ENCODE measurements at regions not wholly inside any gene's neighbourhood (a gene's known extent, or its start where the extent isn't known, plus 50 kb on each side); places are given as distances from the start of the nearest gene placed in this dataset.
"Not testable (repeated sequence)": the region's sequence is repeated elsewhere in the genome, so short reads cannot be mapped to it uniquely, and the experiment has no call there.

DNA sequence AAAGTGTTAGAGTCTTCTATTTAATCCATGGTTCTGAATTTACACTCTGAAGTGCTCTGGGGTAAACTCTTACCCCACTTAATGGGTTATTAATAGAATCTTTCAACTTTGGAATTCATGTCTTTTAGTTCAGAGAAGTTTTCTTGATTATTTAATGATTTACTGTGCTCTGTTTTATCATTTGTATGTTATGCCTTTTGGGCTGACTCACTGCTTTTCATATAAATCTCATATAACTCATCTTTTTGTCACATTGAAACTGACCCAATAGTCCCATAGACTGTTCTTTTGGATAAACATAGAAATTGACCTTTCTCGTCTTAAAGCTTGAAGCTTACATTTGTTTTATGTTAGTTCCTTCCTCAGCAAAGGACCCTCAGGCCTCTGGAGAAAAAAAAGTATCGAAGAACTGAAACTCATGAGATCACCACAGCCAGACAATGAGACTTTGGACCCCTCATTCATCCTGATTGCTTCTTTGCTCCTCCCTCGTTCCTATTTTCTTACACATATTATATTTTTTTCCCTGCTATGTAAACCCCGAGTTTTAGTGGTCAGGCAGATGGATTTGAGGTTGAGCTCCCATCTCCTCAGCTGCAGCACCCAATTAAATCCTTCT lies 229.1 kb upstream of the CBLB start:
- H3K4me3 ChIP-seq (ENCODE audit: insufficient read length, low read depth), result no peak overlapping the region
- no peaks in the 10 kb centered on the region for H3K4me1 ChIP-seq (ENCODE audit: insufficient read depth, insufficient read length)
- no peaks in the 10 kb centered on the region for H3K27me3 ChIP-seq (ENCODE audit: insufficient read depth, insufficient read length)
- no peak overlapping the region for H3K9ac ChIP-seq (ENCODE audit: insufficient read length, low read depth)
- TF ChIP-seq SUZ12 (IDR thresholded peaks at IDR 0.05; ENCODE audit: extremely low read depth, insufficient read depth, insufficient read length) (no peak), YY1 (IDR thresholded peaks at IDR 0.05; ENCODE audit: insufficient read depth, insufficient read length) (no peak), ZNF274 (IDR thresholded peaks at IDR 0.05; ENCODE audit: low read depth, low read length) (no peak)
- H3K9me3 ChIP-seq (ENCODE audit: insufficient read depth, low read length), result no peaks in the 10 kb centered on the region; the same call in 1 of the 2 replicates
- no peak for DNase-seq (ENCODE audit: low read depth, low spot score)
- no peaks in the 10 kb centered on the region for H3K36me3 ChIP-seq (ENCODE audit: insufficient read depth, insufficient read length, low read length)

DNA sequence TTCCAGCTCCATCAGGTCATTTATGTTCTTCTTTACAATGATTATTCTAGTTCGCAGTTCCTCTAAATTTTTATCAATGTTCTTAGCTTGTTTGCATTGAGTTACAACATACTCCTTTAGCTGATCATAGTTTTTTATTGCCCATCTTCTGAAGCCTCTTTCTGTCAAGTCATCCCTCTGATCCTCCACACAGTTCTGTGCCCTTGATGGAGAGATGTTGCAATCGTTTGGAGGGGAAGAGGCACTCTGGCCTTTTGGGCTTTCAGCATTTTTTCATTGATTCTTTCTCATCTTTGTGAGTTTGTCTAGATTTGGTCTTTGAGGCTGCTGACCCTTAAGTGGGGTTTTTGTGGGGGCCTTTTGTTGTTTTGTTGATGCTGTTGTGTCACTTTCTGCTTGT lies 234.6 kb upstream of the CBLB start:
- TF ChIP-seq SUZ12 (IDR thresholded peaks at IDR 0.05; ENCODE audit: extremely low read depth, insufficient read depth, insufficient read length) (no peak), ZNF274 (IDR thresholded peaks at IDR 0.05; ENCODE audit: low read depth, low read length) (no peak), YY1 (IDR thresholded peaks at IDR 0.05; ENCODE audit: insufficient read depth, insufficient read length) (no peak)
- no peaks in the 10 kb centered on the region for H3K27me3 ChIP-seq (ENCODE audit: insufficient read depth, insufficient read length)
- no peak overlapping the region for H3K4me3 ChIP-seq (ENCODE audit: insufficient read length, low read depth)

DNA sequence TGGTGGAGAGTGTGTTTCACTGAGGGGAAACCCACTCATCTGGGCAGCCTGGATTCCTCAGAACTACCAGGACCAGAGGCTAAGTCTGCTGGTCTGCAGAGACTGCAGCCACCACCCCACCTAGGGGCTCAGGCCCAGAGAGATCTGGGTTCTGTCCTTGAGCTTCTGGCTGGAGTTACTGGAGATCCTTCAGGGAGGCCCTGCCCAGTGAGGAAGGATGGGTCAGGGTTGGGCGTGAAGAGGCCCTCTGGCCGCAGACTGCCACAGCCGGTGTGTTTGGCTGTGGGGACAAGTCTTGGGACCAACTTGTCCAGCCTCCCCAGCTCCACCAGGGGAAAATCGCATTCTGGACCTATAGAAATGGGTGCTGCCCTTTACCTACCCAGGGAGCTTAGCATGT lies 235.3 kb upstream of the CBLB start:
- no peaks in the 10 kb centered on the region for H3K9me3 ChIP-seq (ENCODE audit: insufficient read depth, low read length)
- H3K4me3 ChIP-seq (ENCODE audit: insufficient read length, low read depth), result no peak overlapping the region
- no peaks in the 10 kb centered on the region for H3K4me1 ChIP-seq (ENCODE audit: insufficient read depth, insufficient read length)
- no peaks in the 10 kb centered on the region for H3K27me3 ChIP-seq (ENCODE audit: insufficient read depth, insufficient read length)
- no peak overlapping the region for H3K9ac ChIP-seq (ENCODE audit: insufficient read length, low read depth)
- TF ChIP-seq ZNF274 (IDR thresholded peaks at IDR 0.05; ENCODE audit: low read depth, low read length) (no peak), YY1 (IDR thresholded peaks at IDR 0.05; ENCODE audit: insufficient read depth, insufficient read length) (no peak), SUZ12 (IDR thresholded peaks at IDR 0.05; ENCODE audit: extremely low read depth, insufficient read depth, insufficient read length) (no peak)
- DNase-seq (ENCODE audit: low read depth, low spot score), result no peak
- no peaks in the 10 kb centered on the region for H3K36me3 ChIP-seq (ENCODE audit: insufficient read depth, insufficient read length, low read length)

More for the DNA sequence above, 234.6 kb upstream of the CBLB start:
- Histone ChIP-seq H3K36me3 (ENCODE audit: insufficient read depth, insufficient read length, low read length) (no peaks in the 10 kb centered on the region), H3K9ac (ENCODE audit: insufficient read length, low read depth) (no peak overlapping the region), H3K9me3 (ENCODE audit: insufficient read depth, low read length) (no peaks in the 10 kb centered on the region), H3K4me1 (ENCODE audit: insufficient read depth, insufficient read length) (no peaks in the 10 kb centered on the region)
- no peak for DNase-seq (ENCODE audit: low read depth, low spot score)

DNA sequence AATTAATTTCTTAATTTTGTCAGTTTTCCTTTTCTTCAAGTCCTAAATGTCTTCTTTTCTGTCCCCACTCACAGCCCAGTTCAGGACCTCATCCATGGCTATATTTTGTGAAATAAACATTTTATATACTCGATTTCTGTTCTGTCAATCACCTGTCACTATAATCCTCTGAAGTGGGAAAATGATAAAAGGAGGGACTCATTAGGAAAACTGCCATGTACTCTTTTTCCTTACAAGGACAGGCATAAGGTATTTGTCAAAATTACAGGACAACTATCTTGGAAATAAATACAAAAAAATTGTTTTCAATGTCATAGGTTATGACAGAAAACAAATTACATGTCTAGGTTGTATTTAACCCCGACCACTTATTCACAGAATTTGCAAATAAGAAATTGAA lies 240.1 kb upstream of the CBLB start:
- DNase-seq (ENCODE audit: low read depth, low spot score), result no peak
- TF ChIP-seq SUZ12 (IDR thresholded peaks at IDR 0.05; ENCODE audit: extremely low read depth, insufficient read depth, insufficient read length) (no peak), ZNF274 (IDR thresholded peaks at IDR 0.05; ENCODE audit: low read depth, low read length) (no peak), YY1 (IDR thresholded peaks at IDR 0.05; ENCODE audit: insufficient read depth, insufficient read length) (no peak)

DNA sequence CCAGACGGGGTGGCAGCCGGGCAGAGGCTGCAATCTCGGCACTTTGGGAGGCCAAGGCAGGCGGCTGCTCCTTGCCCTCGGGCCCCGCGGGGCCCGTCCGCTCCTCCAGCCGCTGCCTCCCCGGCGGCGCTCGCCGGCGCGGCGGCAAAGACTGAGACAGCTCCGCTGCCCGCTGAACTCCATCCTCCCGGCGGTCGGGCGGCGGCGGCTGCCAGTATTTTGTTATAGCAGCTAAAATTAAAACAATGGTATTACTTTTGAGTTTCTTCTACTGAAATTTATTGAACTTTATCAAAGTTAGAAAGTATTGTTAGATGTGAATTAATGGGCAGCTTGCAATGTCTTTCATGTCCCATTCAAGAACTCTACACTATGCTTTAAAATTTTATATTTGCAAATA lies 243.7 kb upstream of the CBLB start:
- H3K27me3 ChIP-seq (ENCODE audit: insufficient read depth, insufficient read length); DNase-seq (ENCODE audit: low read depth, low spot score); H3K9me3 ChIP-seq (ENCODE audit: insufficient read depth, low read length); H3K36me3 ChIP-seq (ENCODE audit: insufficient read depth, insufficient read length, low read length); H3K4me1 ChIP-seq (ENCODE audit: insufficient read depth, insufficient read length); H3K4me3 ChIP-seq (ENCODE audit: insufficient read length, low read depth); H3K9ac ChIP-seq (ENCODE audit: insufficient read length, low read depth): not testable (repeated sequence)

More for the DNA sequence above, 240.1 kb upstream of the CBLB start:
- Histone ChIP-seq H3K9ac (ENCODE audit: insufficient read length, low read depth) (no peak overlapping the region), H3K36me3 (ENCODE audit: insufficient read depth, insufficient read length, low read length) (no peaks in the 10 kb centered on the region), H3K9me3 (ENCODE audit: insufficient read depth, low read length) (0 out of 2 replicates have a peak, but pooled peaks cover 7% of the 10 kb centered on the region), H3K4me1 (ENCODE audit: insufficient read depth, insufficient read length) (no peaks in the 10 kb centered on the region), H3K27me3 (ENCODE audit: insufficient read depth, insufficient read length) (no peaks in the 10 kb centered on the region), H3K4me3 (ENCODE audit: insufficient read length, low read depth) (no peak overlapping the region)

DNA sequence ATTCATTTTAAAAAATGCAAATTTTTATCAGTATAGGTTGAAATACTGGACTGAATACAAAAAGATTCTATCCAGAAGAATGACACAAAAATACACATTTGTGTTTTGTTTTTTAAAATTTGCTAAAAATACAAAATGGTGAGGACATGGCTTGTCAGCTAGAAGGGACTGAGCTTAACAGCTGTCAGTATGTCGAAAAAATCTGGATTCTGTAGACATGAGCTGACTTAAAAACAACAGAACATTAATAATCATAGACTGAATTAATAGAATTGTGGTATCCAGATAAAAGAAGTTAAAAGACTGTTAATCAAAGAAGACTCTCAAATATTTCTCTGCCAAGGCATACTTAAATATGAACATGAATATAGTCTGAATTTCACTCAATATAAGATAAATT lies 244.9 kb upstream of the CBLB start:
- Histone ChIP-seq H3K4me3 (ENCODE audit: insufficient read length, low read depth) (no peak overlapping the region), H3K27me3 (ENCODE audit: insufficient read depth, insufficient read length) (no peaks in the 10 kb centered on the region), H3K36me3 (ENCODE audit: insufficient read depth, insufficient read length, low read length) (no peaks in the 10 kb centered on the region), H3K4me1 (ENCODE audit: insufficient read depth, insufficient read length) (no peaks in the 10 kb centered on the region), H3K9ac (ENCODE audit: insufficient read length, low read depth) (no peak overlapping the region), H3K9me3 (ENCODE audit: insufficient read depth, low read length) (0 out of 2 replicates have a peak, but pooled peaks cover 7% of the 10 kb centered on the region)
- DNase-seq (ENCODE audit: low read depth, low spot score), result no peak
- TF ChIP-seq YY1 (IDR thresholded peaks at IDR 0.05; ENCODE audit: insufficient read depth, insufficient read length) (no peak), SUZ12 (IDR thresholded peaks at IDR 0.05; ENCODE audit: extremely low read depth, insufficient read depth, insufficient read length) (no peak), ZNF274 (IDR thresholded peaks at IDR 0.05; ENCODE audit: low read depth, low read length) (no peak)

DNA sequence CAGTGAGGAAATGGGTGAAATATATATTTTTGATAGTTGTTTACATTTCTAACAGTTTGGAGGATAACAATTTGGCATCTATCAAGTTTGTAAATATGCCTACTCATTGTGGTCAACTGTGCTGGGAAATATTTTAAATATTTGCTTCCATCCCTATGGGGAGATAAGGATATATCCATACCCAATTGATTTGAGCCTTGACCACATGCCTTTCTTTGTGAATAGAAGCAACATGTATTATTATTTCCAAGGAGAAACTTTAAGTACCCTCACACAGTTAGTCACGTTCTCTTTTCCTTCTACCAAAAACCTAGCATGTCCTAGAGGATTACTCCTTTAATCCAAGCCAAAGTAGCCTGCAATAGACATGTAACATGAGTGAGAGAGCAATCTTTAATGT lies 245.4 kb upstream of the CBLB start:
- Histone ChIP-seq H3K27me3 (ENCODE audit: insufficient read depth, insufficient read length) (no peaks in the 10 kb centered on the region), H3K4me1 (ENCODE audit: insufficient read depth, insufficient read length) (no peaks in the 10 kb centered on the region), H3K4me3 (ENCODE audit: insufficient read length, low read depth) (no peak overlapping the region), H3K36me3 (ENCODE audit: insufficient read depth, insufficient read length, low read length) (no peaks in the 10 kb centered on the region), H3K9me3 (ENCODE audit: insufficient read depth, low read length) (0 out of 2 replicates have a peak, but pooled peaks cover 7% of the 10 kb centered on the region), H3K9ac (ENCODE audit: insufficient read length, low read depth) (no peak overlapping the region)
- DNase-seq (ENCODE audit: low read depth, low spot score), result no peak
- TF ChIP-seq ZNF274 (IDR thresholded peaks at IDR 0.05; ENCODE audit: low read depth, low read length) (no peak), SUZ12 (IDR thresholded peaks at IDR 0.05; ENCODE audit: extremely low read depth, insufficient read depth, insufficient read length) (no peak)
